HG03558 (cell line): ENCODE measurements at regions not wholly inside any gene's neighbourhood (a gene's known extent, or its start where the extent isn't known, plus 50 kb on each side); places are given as distances from the start of the nearest gene placed in this dataset.

Source experiments
- ATAC-seq: cut with Tn5 transposase; IDR thresholded peaks from one replicate; pipeline ENCODE4 v1.9.1; 2021; ENCODE audit warnings: moderate number of reproducible peaks; ENCODE audit not compliant: unreplicated experiment; ENCODE audit errors: extremely low read depth

- no peak for ATAC-seq
Measured at GRCh38 chr4:13887010-13887409, 259.5 kb upstream of the BOD1L1 start.

- ATAC-seq, result no peak
Measured at GRCh38 chr4:13888112-13888511, 260.6 kb upstream of the BOD1L1 start.

- ATAC-seq, result no peak
Measured at GRCh38 chr4:13891544-13891939, 264.0 kb upstream of the BOD1L1 start.

- ATAC-seq, result no peak
Measured at GRCh38 chr4:13892739-13893105, 265.2 kb upstream of the BOD1L1 start.

- no peak for ATAC-seq
Measured at GRCh38 chr4:13893211-13893610, 265.7 kb upstream of the BOD1L1 start.

GRCh38 chr4:13893987-13894386, 266.5 kb upstream of the BOD1L1 start:
- ATAC-seq, result no peak

- no peak for ATAC-seq
Measured at GRCh38 chr4:13900780-13901179, 273.3 kb upstream of the BOD1L1 start.

GRCh38 chr4:13902146-13902545, 274.6 kb upstream of the BOD1L1 start:
- ATAC-seq, result no peak

GRCh38 chr4:13903061-13903460, 275.5 kb upstream of the BOD1L1 start:
- no peak for ATAC-seq

- no peak for ATAC-seq
Measured at GRCh38 chr4:13903901-13904300, 276.4 kb upstream of the BOD1L1 start.

GRCh38 chr4:13905543-13905942, 278.0 kb upstream of the BOD1L1 start:
- no peak for ATAC-seq

- ATAC-seq, result no peak
Measured at GRCh38 chr4:13906727-13907126, 279.2 kb upstream of the BOD1L1 start.

GRCh38 chr4:13907255-13907751, 279.8 kb upstream of the BOD1L1 start:
- ATAC-seq, result no peak

GRCh38 chr4:13908455-13908854, 280.9 kb upstream of the BOD1L1 start:
- no peak for ATAC-seq

GRCh38 chr4:13910556-13910955, 283.0 kb upstream of the BOD1L1 start:
- no peak for ATAC-seq

- no peak for ATAC-seq
Measured at GRCh38 chr4:13911256-13911655, 283.7 kb upstream of the BOD1L1 start.

- ATAC-seq, result no peak
Measured at GRCh38 chr4:13912436-13912925, 285.0 kb upstream of the BOD1L1 start.

GRCh38 chr4:13912966-13913365, 285.4 kb upstream of the BOD1L1 start:
- ATAC-seq, result no peak

- ATAC-seq, result no peak
Measured at GRCh38 chr4:13917015-13917414, 289.5 kb upstream of the BOD1L1 start.

GRCh38 chr4:13918110-13918509, 290.6 kb upstream of the BOD1L1 start:
- no peak for ATAC-seq

GRCh38 chr4:13918991-13919441, 291.5 kb upstream of the BOD1L1 start:
- no peak for ATAC-seq

- no peak for ATAC-seq
Measured at GRCh38 chr4:13920111-13920875, 292.8 kb upstream of the BOD1L1 start.
